ENCODE measurements at regions not wholly inside any gene's neighbourhood (a gene's known extent, or its start where the extent isn't known, plus 50 kb on each side); places are given as distances from the start of the nearest gene placed in this dataset.
A peak's percentile ranks its signal among the peaks of the same experiment; 100 is the strongest.

GRCh38 chr6:91816335-91816734 is 1229.5 kb upstream of the MAP3K7 start:
- no peak for FAIRE-seq
- POLR2A ChIA-PET (ENCODE audit: partially characterized antibody), result no interaction called here
- TF ChIP-seq CHD7 (IDR thresholded peaks at IDR 0.05; ENCODE audit: insufficient replicate concordance, low read length), result no peak

More at GRCh38 chr6:91816335-91816734, 1229.5 kb upstream of the MAP3K7 start:
- Histone ChIP-seq H3K23me2 (ENCODE audit: low read depth, low read length) (no peaks in the 10 kb centered on the region), H2AK5ac (ENCODE audit: low read depth, low read length) (no peak overlapping the region), H3K4me2 (ENCODE audit: insufficient read depth in 1 of 2, low read depth in 2 of 2, low read length in 2 of 2) (no peak overlapping the region), H3K23ac (ENCODE audit: insufficient read length) (no peak overlapping the region), H3K79me1 (ENCODE audit: low read depth, low read length) (no peaks in the 10 kb centered on the region), H3K79me2 (ENCODE audit: control insufficient read depth in 1 of 2, insufficient read depth in 2 of 2, low read length in 2 of 2) (no peaks in the 10 kb centered on the region), H2BK12ac (ENCODE audit: low read depth, low read length) (no peak overlapping the region), H4K5ac (ENCODE audit: insufficient read length, low read depth, low read length) (no peak overlapping the region), H3K9me3 (ENCODE audit: insufficient read depth in 2 of 2, low read depth in 1 of 2, low read length in 1 of 2) (no peaks in the 10 kb centered on the region), H3K4ac (replicated peaks; ENCODE audit: insufficient read length, low read depth, low read length) (no peak overlapping the region), H2AFZ (ENCODE audit: low read length) (no peak overlapping the region), H2BK15ac (ENCODE audit: low read length) (no peak overlapping the region), H2BK5ac (ENCODE audit: low read depth, low read length) (no peak overlapping the region), H4K8ac (ENCODE audit: extremely low read depth, insufficient read depth, low read length) (peak overlapping the region; percentile 7), H2BK120ac (replicated peaks; ENCODE audit: low read depth, low read length) (no peak overlapping the region), H3K27me3 (replicated peaks in 1 of 4; ENCODE audit: control insufficient read depth in 3 of 4, extremely low read depth in 1 of 4, insufficient read depth in 3 of 4, low read length in 3 of 4) (peaks cover 0 to 1% (median 0%) of the 10 kb centered on the region in 4 experiments; a peak in 1 of 7 replicates), H3K9ac (replicated peaks in 1 of 4; ENCODE audit: extremely low read depth in 1 of 4, low read depth in 3 of 4, low read length in 3 of 4) (no peak overlapping the region), H3K4me3 (ENCODE audit: extremely low read depth in 1 of 4, insufficient read depth in 2 of 4, low read depth in 3 of 4, low read length in 4 of 4) (no peak overlapping the region), H3K4me1 (replicated peaks in 1 of 4; ENCODE audit: control insufficient read depth in 3 of 4, insufficient read depth in 4 of 4, low read length in 3 of 4) (no peaks in the 10 kb centered on the region), H3K56ac (replicated peaks; ENCODE audit: insufficient read length, low read depth, low read length) (no peak overlapping the region), H3K27ac (ENCODE audit: low read depth, low read length) (no peak overlapping the region), H2BK20ac (ENCODE audit: low read length) (no peak overlapping the region), H4K20me1 (replicated peaks in 1 of 2; ENCODE audit: control insufficient read depth in 1 of 2, insufficient read depth in 2 of 2, low read length in 2 of 2) (no peaks in the 10 kb centered on the region), H3K14ac (ENCODE audit: insufficient read length) (no peak overlapping the region), H4K91ac (replicated peaks; ENCODE audit: insufficient read length, low read length) (no peak overlapping the region), H3K18ac (ENCODE audit: extremely low read depth, low read length) (no peak overlapping the region), H3K36me3 (ENCODE audit: control insufficient read depth in 2 of 4, insufficient read depth in 4 of 4, low read length in 3 of 4) (no peaks in the 10 kb centered on the region)
- no peak for DNase-seq (ENCODE audit: low read depth in 1 of 2, low spot score in 2 of 2)
- 96% methylated on average over 18 of the region's 18 CpGs; no CpG with 5 or more reads in 1 of the 2 experiments for WGBS, 2 experiments (ENCODE audit: extremely low coverage in 1 of 2, insufficient coverage in 1 of 2, insufficient read length in 1 of 2, insufficient replicate concordance in 2 of 2, low coverage in 1 of 2, low lambda C conversion rate in 2 of 2, missing lambda C conversion rate in 1 of 2)
- CTCF ChIA-PET (ENCODE audit: partially characterized antibody), result no interaction called here

Data from H1 (cell line).